Activated CD4-positive, alpha-beta T cell treated with anti-CD3 and anti-CD28 coated beads, Interleukin-2, amount 50 U/mL, for 1 hour (primary cell): ENCODE measurements at regions not wholly inside any gene's neighbourhood (a gene's known extent, or its start where the extent isn't known, plus 50 kb on each side); places are given as distances from the start of the nearest gene placed in this dataset.
"Not testable (repeated sequence)": the region's sequence is repeated elsewhere in the genome, so short reads cannot be mapped to it uniquely, and the experiment has no call there.

Source experiments
- DNase-seq: peaks from one replicate; pipeline ENCODE4 v3.0.0-alpha.2; 2020

DNA sequence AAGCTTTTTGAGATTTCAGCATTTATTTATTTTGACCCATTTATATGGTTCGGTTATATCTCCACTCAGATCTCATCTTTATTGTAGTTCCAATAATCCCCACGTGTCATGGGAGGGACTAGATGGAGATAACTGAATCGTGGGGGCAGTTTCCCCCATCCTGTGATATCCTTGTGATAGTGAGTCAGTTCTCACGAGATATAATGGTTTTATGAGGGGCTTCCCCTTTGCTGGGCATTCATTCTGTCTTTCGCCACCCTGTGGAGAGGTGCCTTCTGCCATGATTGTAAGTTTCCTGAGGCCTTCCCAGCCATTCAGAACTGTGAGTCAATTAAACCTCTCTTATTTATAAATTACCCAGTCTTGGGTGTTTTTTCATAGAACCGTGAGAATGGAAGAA, 96.5 kb upstream of the PCSK1 start:
- DNase-seq: no peak

DNA sequence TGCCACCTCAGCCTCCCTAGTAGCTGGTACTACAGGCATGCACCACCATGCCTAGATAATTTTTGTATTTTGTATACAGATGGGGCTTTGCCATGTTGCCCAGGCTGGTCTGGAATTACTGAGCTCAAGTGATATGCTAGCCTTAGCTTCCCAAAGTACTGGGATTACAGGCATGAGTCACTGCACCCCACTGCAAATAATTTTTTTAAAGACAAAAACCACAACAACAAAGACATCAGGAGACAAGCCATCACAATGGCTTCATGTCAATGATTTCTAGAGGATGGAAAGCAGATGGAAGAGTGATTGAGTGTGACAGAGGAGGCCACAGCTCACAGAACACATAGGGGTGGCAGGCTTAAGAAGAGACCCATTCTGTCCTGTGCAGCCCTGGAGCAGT, 97.9 kb upstream of the PCSK1 start:
- DNase-seq: no peak

DNA sequence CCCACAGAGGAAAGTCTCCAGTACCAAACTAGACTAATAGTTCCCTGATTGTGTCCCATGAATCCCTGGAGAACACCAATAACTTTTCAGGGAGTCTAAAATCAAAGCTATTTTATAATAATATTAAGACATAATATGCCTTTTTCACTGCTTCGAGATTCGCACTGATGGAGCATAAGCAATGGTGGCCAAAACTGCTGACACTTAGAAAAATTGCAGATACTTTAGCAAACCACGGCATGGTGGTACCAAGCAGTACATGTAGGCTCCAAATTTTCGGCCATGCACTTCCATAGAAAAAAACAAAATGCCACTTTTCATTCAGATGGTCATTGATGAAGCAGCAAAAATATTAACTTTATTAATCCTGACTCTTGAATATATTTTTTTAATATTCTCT, 100.3 kb upstream of the PCSK1 start:
- no peak for DNase-seq

DNA sequence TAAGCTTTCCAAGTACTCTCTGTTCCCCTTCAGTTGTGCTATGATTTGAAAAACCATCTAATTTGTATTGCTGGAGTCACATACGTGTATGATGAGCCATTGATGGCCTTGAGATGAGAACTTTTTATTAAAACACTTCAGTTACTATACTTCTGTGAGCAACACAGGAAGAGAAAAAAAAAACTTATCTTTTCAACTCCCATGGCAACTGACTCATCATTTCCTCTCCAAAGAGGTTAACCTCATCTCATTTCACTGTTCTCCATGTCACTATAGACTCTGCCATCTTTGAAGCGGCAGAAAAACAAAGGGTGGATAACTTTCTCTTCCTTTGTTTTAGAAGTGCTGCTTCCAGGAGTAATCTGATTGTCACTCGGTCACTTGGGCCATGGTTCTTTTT, 104.3 kb upstream of the PCSK1 start:
- DNase-seq: no peak

DNA sequence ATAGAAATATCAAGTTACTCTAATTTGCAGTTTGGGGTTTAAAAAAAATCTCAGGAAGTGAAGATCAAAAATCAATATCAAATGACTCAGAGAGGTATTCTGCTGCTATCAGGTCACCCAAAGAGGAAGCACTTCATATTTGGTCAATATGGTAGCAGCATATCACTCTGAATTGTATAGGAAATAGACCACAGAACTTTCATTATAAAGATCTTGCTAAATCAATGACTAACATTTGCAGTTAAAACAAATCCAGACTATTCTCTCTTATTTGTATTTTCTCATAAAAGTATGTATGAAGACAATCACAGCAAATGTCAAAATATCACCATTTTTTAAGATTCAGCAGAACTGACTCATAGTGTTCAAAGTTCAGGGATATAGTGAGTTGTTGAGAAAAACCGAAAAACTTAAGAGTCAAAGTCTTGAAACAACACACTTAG, 105.8 kb upstream of the PCSK1 start:
- no peak for DNase-seq

DNA sequence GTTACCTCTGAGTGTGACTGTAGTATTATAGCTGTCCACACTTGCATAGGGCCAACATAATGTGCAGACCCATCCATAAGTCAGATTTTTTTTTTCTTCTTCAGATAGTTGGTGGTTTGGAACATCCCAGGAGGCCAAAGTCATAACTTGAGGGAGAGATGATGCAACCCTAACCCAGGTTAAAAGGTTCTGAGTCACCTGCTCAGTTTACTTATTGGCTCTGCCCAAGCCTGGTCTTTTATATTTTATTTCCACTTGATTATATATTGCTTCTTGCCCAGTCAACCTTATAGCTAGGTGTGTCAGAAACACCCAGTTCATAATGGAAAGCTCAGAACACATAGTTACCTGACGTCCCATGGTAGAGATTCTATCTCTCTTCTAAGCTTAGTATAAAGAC, 113.1 kb upstream of the PCSK1 start:
- DNase-seq: no peak

DNA sequence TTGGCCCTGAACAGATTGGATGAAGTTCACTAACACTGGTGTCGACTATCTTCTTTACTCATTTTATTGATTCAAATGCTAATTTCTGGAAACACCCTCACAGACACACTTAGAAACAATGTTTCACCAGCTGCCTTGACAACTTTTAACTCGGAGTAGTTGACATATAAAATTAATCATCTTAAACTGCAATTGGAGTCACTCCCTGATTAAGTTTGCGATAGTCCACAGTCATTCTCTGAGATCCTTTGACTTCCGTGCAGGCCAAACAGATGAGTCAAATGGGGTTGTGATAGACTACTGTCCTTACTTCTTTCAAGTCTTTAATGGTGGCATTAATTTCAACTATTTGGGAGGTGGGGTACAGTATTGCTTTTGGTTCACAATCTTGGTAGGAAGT, 114.4 kb upstream of the PCSK1 start:
- DNase-seq: no peak

DNA sequence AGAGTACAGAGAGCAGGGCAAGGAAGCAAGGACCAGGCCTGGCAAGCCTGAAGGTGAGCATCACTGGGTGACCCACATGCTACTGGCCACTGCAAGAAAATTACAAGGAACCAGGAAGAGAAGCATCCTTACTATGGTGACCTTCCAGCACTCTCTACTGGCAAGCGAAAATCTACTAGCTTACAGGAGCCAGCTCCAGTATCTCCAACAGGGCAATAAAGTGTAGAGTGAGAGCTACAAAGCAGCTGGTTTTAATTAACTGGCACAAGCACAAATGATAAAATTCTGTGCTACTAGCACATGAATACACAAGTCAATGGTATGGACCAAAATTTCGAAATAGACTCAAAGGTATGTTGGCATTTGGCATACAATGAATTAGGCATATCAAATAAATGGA, 113.3 kb upstream of the CAST start:
- DNase-seq: no peak

DNA sequence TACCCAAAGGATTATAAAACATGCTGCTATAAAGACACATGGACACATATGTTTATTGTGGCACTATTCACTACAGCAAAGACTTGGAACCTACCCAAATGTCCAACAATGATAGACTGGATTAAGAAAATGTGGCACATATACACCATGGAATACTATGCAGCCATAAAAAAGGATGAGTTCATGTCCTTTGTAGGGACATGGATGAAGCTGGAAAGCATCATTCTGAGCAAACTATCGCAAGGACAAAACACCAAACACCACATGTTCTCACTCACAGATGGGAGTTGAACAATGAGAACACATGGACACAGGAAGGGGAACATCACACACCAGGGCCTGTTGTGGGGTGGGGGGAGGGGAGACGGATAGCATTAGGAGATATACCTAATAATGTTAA, 101.3 kb upstream of the CAST start:
- not testable (repeated sequence) for DNase-seq

DNA sequence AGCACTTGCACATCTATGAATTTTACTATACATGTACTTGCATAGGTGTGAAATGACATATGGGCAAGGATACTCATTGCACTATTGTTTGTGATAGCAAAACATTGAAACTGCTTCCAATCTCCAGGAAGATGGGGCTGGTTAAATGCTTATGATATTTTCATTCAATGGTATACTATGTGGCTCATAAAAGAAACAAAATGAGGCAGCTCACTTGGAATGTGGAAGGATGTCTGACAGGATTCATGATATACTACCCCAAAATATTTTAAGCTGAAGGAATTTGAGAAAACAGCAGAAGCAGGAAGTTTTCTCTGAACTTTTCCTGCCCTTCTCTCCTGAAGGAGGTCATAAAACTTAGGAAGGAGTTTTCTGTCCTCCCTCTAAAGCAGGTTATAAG, 99.6 kb upstream of the CAST start:
- no peak for DNase-seq

DNA sequence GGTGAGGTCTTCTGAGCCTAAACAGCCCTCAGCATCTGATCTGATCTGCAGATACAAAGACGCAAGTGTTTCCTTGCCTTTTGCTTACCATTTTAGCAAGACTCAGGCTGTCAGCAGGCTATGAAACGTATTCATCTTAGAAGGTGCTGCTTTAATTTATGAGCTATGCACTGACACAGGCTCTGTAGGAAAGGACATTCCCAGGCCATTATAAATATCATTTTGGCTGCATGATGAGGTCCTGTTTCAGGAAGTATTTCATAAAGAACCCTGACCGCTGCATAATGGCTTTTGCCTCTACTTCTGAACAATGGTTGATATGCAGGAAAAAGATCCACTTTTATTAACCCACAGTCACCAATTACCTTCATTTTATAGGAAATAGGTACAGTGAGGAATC, 98.4 kb upstream of the CAST start:
- DNase-seq: no peak

DNA sequence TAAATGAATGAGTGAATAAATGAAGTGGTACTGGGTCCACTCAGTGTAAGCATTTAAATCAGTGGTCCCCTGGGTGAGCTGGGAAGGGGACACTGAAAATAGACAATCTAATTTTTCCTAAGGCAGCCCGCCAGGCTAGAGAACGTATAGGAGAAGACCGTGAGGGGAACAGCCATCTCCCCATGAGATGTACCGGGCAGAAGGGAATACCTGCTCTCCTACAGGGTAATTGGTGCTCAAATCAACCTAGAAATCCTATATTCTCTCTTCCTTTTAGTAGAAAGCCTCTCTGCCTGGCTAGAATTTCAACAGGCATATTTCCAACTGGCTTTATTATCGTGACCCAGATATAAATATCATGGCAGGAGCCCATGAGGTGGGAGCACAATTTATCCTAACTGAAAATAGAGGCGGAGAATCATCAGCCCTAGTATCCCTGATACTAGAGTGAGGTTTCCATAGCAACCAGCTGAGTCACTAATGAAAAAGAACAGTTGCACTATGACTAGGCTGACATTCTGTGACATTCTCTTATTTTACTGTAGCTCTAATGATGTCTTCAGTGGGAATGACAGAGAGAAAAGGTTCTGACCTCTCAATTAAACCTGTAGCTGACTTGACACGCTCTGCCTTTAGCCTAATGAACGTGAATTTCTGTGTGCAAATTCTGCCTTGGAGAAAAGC, 96.5 kb upstream of the CAST start:
- no peak for DNase-seq

DNA sequence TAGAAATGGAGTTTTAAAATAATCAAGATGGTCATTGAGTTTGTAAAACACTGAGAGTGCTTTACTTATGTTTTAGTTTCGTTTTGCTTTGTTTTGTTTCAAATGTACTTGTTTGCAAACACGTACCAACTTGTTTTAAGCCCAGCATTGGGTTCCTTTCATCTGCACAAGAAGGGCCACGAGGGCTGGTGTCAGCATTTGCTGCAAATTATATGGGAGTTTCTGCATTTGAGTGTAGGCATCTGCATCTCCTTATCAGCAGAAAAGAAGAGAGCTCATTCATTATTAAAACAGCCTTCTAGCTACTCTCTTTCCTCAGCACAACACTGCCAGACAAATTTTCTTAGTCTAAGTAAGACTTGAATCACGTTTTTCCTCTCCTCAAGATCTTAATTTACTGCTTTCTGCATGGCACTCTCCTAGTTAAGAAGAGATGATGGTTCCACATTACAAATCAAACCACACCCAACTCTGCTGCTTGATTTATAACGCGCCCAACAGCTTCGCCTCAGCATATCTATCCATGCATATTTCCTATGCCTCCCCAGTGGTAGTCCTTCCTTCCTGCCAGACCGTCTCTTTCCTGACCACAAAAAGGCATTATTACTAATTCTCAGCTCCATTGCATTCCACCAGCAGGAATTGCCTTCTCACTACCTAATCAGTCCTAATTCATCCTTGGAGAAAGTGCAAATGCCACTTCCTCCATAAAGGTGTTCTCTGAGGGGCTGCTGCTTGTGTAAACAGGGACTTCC, 95.2 kb upstream of the CAST start:
- no peak for DNase-seq

DNA sequence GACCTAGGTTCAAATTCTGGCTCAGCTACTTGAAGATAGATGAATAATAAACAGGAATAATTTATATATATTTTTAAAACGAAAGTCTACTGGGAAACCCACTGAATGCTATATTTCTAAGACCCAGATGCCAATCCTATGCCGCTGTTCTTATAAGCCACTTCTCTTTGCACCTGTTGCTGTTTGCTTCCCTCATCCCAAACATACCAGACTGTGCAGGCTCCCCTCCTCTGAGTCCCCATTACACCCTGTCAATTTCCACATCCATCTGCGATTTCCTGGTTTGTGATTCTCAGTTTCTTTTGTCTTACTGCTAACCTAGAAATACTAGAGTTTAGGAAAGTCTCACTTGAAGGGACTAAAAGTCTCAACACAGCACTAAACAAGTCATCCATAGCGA, 92.8 kb upstream of the CAST start:
- no peak for DNase-seq

DNA sequence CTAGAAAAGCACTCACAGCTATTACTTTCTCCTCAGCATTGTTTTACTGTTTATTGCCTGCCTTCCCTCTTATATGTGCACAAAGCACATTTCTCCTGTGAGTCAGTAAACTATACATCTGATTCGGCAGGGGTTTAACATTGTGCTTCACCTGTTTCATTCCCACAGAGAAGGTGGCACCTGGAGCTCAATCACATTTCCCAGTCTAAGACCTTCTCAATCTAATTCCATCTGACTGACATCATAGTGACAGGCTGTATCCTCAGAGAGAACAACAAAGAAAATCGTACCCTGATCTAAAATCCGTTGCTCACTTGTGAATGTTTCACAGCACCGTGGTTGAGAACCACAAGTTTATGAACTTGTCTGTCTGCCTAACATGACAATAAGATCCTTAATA, 92.4 kb upstream of the CAST start:
- DNase-seq: no peak

DNA sequence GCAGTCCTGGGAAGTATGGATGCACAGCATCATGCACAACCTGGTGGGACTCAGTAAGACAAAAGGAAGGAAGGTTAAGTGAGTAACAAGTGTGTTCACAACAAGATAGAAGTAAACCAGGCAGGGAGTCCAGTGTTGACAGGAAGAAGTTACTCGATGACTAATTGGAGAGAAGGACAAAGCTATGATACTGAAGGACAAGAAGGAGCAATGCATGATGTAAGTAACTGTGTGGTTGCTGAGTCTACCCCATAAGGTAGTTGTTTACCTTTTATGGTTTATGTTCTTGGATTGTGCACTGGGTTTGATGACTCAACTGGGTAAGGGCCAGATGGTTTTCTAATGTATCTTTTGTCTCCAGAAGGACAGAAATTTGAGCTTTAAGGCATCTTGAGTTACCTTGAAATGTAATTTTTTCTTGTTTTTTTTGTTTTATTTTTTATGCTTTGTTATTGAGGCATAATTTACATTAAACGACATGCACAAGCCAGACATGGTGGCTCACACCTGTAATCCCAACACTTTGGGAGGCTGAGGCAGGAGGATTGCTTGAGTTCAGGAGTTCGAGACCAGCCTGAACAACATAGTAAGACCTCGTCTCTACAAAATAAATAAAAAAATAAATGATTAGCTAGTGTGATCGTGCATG, 89.2 kb upstream of the CAST start:
- no peak for DNase-seq

DNA sequence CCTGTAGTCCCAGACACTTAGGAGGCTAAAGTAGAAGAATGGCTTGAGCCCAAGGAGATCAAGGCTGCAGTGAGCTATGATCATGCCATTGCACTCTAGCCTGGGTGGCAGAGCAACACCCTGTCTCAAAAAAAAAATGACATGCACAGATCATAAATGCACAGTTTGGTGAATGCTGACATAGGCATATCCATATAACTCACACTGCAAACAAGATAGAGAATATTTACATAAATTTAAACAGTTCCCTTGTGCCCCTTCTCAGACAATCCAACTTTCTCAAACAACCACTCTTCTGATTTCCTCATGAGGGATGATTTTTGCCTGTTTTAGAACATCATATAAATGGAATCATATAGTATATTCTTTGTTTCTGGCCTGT, 88.7 kb upstream of the CAST start:
- DNase-seq: no peak

DNA sequence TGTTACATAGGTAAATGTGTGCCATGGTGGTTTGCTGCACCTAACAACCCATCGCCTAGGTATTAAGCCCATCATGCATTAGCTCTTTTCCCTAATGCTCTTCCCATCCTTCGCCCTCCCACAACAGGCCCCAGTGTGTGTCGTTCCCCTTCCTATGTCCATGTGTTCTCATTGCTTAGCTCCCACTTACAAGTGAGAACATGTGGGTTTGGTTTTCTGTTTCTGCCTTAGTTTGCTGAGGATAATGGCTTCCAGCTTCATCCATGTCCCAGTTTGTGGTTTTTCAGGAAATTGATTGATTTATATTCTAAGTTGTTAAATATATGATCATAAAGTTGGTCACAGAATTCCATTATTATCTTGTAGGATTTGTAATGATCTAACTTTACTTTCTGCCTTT, 85.3 kb upstream of the CAST start:
- no peak for DNase-seq

DNA sequence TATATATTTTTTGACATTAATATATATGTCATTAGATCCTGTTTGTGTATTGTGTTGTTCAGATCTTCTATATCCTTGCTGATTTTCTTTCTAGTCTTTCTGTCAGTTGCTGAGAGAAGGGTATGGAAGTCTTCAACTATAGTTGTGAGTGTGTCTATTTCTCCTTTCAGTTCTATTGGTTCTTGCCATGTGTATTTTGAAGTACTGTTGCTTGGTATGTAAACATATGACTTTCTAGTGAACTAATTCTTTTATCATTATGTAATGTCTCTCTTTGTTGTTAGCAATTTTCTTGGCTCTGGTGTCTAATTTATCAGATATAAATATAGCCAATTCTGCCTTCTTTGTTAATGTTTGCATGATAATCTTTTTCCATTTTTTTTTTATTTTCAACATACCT, 84.3 kb upstream of the CAST start:
- DNase-seq: no peak

DNA sequence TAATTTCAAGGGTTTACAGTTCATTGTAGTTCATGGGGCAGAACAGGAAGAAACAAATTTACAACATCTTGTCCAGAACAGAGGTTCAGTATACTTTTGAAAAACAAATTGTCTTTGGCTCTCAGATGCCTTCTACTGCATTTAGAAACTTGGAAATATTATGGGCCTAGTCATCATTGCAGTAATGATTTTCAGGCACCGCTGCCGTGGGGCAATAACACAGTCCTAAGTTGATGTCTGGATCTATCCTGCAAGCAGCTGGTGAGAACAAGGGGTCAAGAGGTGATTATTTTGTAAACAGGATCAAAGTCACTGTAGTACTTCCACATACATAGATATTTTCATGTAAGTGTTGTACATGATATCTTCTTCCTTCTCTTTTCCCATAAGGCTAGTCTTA, 82.5 kb upstream of the CAST start:
- no peak for DNase-seq

DNA sequence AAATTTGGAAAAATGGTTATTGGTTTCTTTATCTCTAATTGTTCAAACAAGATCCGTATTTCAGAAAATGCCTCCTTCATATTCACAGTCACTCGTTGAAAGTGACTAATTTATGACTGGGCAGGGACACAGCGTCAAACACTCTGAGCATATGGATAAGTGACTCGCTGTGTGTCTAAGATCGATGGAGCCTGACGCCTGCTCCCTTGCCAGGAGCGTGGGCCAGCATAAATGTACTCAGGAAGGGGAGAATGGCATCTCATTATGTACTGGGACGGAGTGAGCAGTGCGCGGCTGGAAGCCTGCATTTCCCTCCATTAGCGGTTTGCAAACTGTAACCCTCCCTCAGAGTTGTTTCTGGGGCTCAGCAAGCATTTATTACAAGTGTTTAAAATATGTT, 79.8 kb upstream of the CAST start:
- no peak for DNase-seq

DNA sequence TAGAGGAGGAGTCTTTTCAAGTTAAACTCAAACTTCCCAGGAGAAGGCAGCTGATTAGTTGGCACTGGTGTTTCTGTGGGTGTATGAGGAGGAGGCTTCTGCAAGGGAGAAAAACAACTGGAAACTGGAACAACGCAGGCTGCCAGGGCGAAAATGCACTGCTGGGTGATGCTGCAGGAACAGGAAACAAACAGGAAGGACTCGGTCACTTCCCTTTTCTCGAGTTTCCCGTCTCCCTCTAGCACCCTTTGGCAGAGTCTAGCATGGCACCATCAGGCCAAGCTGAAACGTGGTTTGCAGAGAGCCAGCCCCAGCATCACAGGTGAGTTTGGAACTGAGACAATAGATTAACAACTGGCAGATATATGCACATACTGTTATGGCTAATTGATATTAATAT, 77.5 kb upstream of the CAST start:
- DNase-seq: no peak

DNA sequence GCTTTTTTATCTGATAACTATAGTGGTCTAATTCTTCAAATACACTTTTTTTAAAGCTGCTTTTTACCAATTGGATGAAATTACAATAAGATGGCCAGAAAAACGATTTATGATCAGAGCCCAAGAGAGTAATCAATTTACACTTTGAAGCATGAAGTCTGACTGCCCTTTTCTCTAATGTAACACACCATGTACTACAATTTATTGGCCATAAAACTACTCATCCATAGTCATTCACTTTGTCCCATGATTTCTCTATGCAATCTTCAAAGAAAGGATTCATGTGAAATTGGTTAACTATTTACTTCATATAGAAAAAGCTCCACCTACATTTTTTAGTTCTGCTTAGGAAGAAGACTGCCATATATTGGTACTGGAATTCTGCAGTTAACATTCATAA, 73.6 kb upstream of the CAST start:
- no peak for DNase-seq

DNA sequence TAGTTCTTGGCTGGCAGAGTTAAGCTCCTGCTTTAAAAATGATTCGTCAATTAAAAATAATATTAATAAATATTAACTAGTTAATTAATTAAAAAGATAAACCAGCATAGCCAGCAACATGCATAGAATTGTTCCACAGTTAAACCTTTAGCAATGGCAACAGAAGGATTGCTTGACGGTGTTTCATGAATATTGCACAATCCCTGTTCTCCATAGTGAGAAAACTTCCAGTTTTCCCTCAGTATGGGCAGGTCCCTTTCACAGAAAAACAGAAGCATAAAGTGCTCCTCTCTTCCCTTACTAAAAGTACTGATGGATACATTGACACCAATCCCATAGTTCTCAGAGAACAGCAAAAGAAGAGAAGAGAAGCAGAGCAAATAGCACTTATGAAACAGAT, 71.4 kb upstream of the CAST start:
- no peak for DNase-seq
